GM06990 (cell line): ENCODE measurements at regions not wholly inside any gene's neighbourhood (a gene's known extent, or its start where the extent isn't known, plus 50 kb on each side); places are given as distances from the start of the nearest gene placed in this dataset.

Source experiments
- DNase-seq: peaks from one replicate; pipeline ENCODE4 v3.0.0-alpha.2; 2011; ENCODE audit not compliant: insufficient read length; ENCODE audit errors: extremely low read depth
- H3K27me3 ChIP-seq: replicated peaks from 2 replicates; pipeline ENCODE4 v1.6.0; 2011; ENCODE audit warnings: low read length; ENCODE audit not compliant: control insufficient read depth, insufficient read depth
- H3K36me3 ChIP-seq: 2 replicates; pipeline ENCODE4 v1.5.1; 2011; ENCODE audit warnings: low read length; ENCODE audit not compliant: control insufficient read depth, insufficient read depth
- H3K4me3 ChIP-seq: replicated peaks from 2 replicates; pipeline ENCODE4 v1.5.1; 2011; ENCODE audit warnings: low read depth, mild to moderate bottlenecking, control low read depth, low read length
- CTCF ChIP-seq: IDR thresholded peaks from 2 replicates; pipeline ENCODE4 v1.5.1; 2011; ENCODE audit warnings: low read length, control low read depth, mild to moderate bottlenecking, inconsistent platforms; ENCODE audit not compliant: insufficient read depth, poor library complexity, severe bottlenecking

- TF ChIP-seq CTCF, result no peak
- H3K4me3 ChIP-seq, result no peak overlapping the region
- DNase-seq, result no peak
- H3K36me3 ChIP-seq, result no peaks in the 10 kb centered on the region
- H3K27me3 ChIP-seq, result no peaks in the 10 kb centered on the region
Measured at GRCh38 chr6:140923048-140923447, 1209.7 kb upstream of the GJE1 start.

GRCh38 chr6:140921366-140922226 lies 1211.1 kb upstream of the GJE1 start:
- no peak for DNase-seq
- H3K36me3 ChIP-seq, result no peaks in the 10 kb centered on the region
- H3K4me3 ChIP-seq, result no peak overlapping the region
- no peaks in the 10 kb centered on the region for H3K27me3 ChIP-seq
- peak; percentile 30 for TF ChIP-seq CTCF

GRCh38 chr6:140917911-140918310 lies 1214.8 kb upstream of the GJE1 start:
- Histone ChIP-seq H3K27me3 (no peaks in the 10 kb centered on the region), H3K36me3 (no peaks in the 10 kb centered on the region), H3K4me3 (no peak overlapping the region)
- no peak for DNase-seq
- no peak for TF ChIP-seq CTCF

GRCh38 chr6:140915551-140915950 lies 1217.2 kb upstream of the GJE1 start:
- DNase-seq, result no peak
- Histone ChIP-seq H3K27me3 (no peaks in the 10 kb centered on the region), H3K36me3 (no peaks in the 10 kb centered on the region), H3K4me3 (no peak overlapping the region)
- TF ChIP-seq CTCF, result no peak

- Histone ChIP-seq H3K27me3 (no peaks in the 10 kb centered on the region), H3K4me3 (no peak overlapping the region), H3K36me3 (no peaks in the 10 kb centered on the region)
- DNase-seq, result no peak
- TF ChIP-seq CTCF, result no peak
Measured at GRCh38 chr6:140915103-140915502, 1217.6 kb upstream of the GJE1 start.

- DNase-seq, result no peak
- TF ChIP-seq CTCF, result no peak
- no peaks in the 10 kb centered on the region for H3K27me3 ChIP-seq
- H3K4me3 ChIP-seq, result no peak overlapping the region
- H3K36me3 ChIP-seq, result no peaks in the 10 kb centered on the region
Measured at GRCh38 chr6:140912686-140913085, 1220.0 kb upstream of the GJE1 start.
